HG03095 (cell line): ENCODE measurements at regions not wholly inside any gene's neighbourhood (a gene's known extent, or its start where the extent isn't known, plus 50 kb on each side); places are given as distances from the start of the nearest gene placed in this dataset.
"Not testable (repeated sequence)": the region's sequence is repeated elsewhere in the genome, so short reads cannot be mapped to it uniquely, and the experiment has no call there.

ENCODE experiments used
- ATAC-seq: cut with Tn5 transposase; IDR thresholded peaks from one replicate; pipeline ENCODE4 v1.9.1; 2021; ENCODE audit warnings: moderate library complexity; ENCODE audit not compliant: unreplicated experiment

GRCh38 chr2:138215958-138216357 is 251.7 kb downstream of the HNMT start:
- ATAC-seq, result no peak

- no peak for ATAC-seq
Observed at GRCh38 chr2:138217975-138218374, 253.7 kb downstream of the HNMT start.

GRCh38 chr2:138218397-138218796 is 254.1 kb downstream of the HNMT start:
- no peak for ATAC-seq

- no peak for ATAC-seq
Observed at GRCh38 chr2:138219961-138220360, 255.7 kb downstream of the HNMT start.

GRCh38 chr2:138221358-138221757 is 257.1 kb downstream of the HNMT start:
- ATAC-seq, result no peak

GRCh38 chr2:138223319-138223718 is 259.0 kb downstream of the HNMT start:
- no peak for ATAC-seq

GRCh38 chr2:138227195-138227594 is 262.9 kb downstream of the HNMT start:
- ATAC-seq, result no peak

GRCh38 chr2:138228101-138228500 is 263.8 kb downstream of the HNMT start:
- no peak for ATAC-seq

- no peak for ATAC-seq
Observed at GRCh38 chr2:138234265-138234664, 267.3 kb upstream of the SPOPL start.

- ATAC-seq, result no peak
Observed at GRCh38 chr2:138235041-138235440, 266.5 kb upstream of the SPOPL start.

GRCh38 chr2:138236142-138236541 is 265.4 kb upstream of the SPOPL start:
- ATAC-seq, result no peak

GRCh38 chr2:138237667-138238384 is 263.7 kb upstream of the SPOPL start:
- ATAC-seq, result no peak

- ATAC-seq, result no peak
Observed at GRCh38 chr2:138238908-138239307, 262.7 kb upstream of the SPOPL start.

- no peak for ATAC-seq
Observed at GRCh38 chr2:138239902-138240491, 261.6 kb upstream of the SPOPL start.

- ATAC-seq, result no peak
Observed at GRCh38 chr2:138243372-138243771, 258.2 kb upstream of the SPOPL start.

- ATAC-seq, result no peak
Observed at GRCh38 chr2:138244501-138244925, 257.1 kb upstream of the SPOPL start.

- no peak for ATAC-seq
Observed at GRCh38 chr2:138245310-138245709, 256.3 kb upstream of the SPOPL start.

GRCh38 chr2:138247302-138247701 is 254.3 kb upstream of the SPOPL start:
- no peak for ATAC-seq

GRCh38 chr2:138249207-138249606 is 252.4 kb upstream of the SPOPL start:
- no peak for ATAC-seq

GRCh38 chr2:138250843-138251320 is 250.7 kb upstream of the SPOPL start:
- not testable (repeated sequence) for ATAC-seq

- no peak for ATAC-seq
Observed at GRCh38 chr2:138252587-138252986, 249.0 kb upstream of the SPOPL start.

- ATAC-seq, result no peak
Observed at GRCh38 chr2:138255670-138256069, 245.9 kb upstream of the SPOPL start.
